Fibroblast of mammary gland (primary cell): ENCODE measurements at regions not wholly inside any gene's neighbourhood (a gene's known extent, or its start where the extent isn't known, plus 50 kb on each side); places are given as distances from the start of the nearest gene placed in this dataset.

Source experiments
- DNase-seq: peaks from one replicate; pipeline ENCODE4 v3.0.0-alpha.2; 2010; ENCODE audit warnings: low read depth
- H3K4me3 ChIP-seq: 2 replicates; pipeline ENCODE4 v1.5.1; 2011; ENCODE audit warnings: low read depth, mild to moderate bottlenecking, low read length, moderate library complexity; ENCODE audit not compliant: control insufficient read depth
- TF ChIP-seq, protein P1 (sequence below): conservative IDR thresholded peaks from 2 replicates; pipeline ENCODE4 v1.5.1; 2011; ENCODE audit warnings: low read depth, low read length, inconsistent platforms; ENCODE audit not compliant: control insufficient read depth, insufficient read depth

DNA sequence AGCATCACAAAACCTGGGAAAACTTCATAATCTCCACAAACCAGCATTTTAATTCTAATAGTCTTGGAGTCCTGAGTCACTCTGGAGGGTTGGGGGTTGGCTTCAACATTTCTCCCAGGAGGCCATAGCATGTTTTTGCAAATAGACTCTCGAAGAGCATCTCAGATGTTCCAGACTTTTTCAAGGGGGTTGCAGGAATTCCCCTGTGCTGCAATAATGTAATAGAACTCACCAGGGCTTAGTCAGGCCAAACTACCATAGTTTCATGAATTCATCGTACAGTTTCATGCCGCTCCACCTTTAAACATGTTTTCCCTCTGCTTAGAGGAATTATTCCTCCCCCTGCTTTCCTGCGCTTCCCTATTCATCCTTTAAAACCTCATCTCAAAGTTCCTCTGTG is 499.5 kb upstream of the KLF4 start:
- H3K4me3 ChIP-seq, result no peak overlapping the region
- TF ChIP-seq, protein P1, sequence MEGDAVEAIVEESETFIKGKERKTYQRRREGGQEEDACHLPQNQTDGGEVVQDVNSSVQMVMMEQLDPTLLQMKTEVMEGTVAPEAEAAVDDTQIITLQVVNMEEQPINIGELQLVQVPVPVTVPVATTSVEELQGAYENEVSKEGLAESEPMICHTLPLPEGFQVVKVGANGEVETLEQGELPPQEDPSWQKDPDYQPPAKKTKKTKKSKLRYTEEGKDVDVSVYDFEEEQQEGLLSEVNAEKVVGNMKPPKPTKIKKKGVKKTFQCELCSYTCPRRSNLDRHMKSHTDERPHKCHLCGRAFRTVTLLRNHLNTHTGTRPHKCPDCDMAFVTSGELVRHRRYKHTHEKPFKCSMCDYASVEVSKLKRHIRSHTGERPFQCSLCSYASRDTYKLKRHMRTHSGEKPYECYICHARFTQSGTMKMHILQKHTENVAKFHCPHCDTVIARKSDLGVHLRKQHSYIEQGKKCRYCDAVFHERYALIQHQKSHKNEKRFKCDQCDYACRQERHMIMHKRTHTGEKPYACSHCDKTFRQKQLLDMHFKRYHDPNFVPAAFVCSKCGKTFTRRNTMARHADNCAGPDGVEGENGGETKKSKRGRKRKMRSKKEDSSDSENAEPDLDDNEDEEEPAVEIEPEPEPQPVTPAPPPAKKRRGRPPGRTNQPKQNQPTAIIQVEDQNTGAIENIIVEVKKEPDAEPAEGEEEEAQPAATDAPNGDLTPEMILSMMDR, result no peak
- DNase-seq, result peak; percentile 52

DNA sequence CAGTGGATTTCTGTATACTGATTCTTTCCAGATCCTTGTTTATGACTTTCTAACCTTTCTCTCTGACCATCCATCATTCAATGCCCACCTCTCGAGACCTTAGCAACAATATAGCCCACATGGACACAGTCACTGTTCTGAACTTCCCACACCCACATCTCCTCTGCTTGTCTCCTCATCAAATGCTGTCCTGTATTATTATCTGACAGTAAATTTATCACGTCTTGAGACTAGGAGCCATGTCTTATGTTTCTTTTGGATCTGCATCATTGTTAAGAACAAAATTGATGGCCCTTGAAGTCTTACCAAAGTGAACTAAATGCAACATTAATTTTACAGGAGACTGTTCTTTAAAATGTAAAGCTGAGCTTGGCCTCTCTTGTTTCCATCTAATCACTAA is 495.4 kb upstream of the KLF4 start:
- TF ChIP-seq, protein P1, result no peak
- DNase-seq, result no peak
- no peak overlapping the region for H3K4me3 ChIP-seq

DNA sequence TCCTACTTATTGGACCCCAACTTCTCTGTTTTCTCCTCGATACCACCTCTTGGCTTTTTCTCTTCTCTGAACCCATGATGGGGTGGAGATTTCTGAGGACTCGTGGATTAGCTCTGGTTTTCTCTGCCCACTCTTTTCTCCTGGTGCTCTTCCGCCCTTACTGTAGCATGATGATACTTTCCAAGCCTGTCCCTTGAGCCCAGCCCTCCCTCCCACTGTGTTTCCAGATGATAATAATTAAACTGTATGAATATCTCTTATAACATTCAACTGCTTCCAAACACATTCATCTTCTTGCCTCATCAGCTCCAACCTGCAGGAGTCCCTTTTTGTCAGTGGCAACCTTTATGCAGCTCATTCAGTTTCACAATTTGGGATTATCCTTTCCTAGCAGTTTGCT is 494.2 kb upstream of the KLF4 start:
- peak; percentile 66 for DNase-seq
- H3K4me3 ChIP-seq, result no peak overlapping the region
- TF ChIP-seq, protein P1, result no peak

DNA sequence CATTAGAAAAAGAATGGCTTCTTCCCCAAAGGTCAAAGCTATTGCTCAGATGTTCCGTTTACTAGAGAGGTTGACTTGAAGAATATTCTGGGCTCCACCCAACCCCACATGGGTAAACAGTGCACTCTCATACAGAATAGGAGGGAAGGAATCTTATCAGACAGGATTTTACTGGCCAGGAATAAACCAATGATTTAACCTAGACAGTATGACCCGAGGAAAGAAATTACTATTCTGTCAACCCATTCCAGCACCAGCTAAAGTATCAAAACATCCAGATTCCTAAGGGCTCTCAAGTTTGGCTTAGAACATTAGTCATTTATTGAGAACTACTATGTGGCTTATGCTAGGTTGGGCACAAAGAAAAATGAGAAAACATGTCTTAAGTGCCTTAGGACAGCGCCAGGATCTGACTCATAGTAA is 493.6 kb upstream of the KLF4 start:
- TF ChIP-seq, protein P1, result no peak
- peak; percentile 80 for DNase-seq
- no peak overlapping the region for H3K4me3 ChIP-seq

DNA sequence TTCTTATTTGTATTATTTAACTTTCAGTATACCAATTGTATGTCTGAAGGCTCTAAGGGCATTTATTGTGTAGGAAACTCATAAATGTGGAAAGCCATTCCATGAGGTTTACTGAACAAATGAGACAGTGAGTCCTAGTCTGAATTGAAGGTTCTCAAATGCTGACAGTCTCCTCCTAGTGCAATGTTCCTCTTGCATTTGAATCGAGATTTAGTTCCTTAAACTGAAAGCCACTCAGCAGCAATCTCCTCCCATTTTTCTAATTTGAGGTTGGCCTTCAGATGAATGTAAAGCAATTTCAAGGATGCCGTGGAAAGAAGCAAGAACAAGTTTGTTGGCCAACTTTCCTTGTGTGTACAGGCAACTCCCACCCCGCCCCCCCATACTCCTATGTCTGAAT is 493.2 kb upstream of the KLF4 start:
- H3K4me3 ChIP-seq, result no peak overlapping the region
- no peak for DNase-seq
- TF ChIP-seq, protein P1, result no peak

DNA sequence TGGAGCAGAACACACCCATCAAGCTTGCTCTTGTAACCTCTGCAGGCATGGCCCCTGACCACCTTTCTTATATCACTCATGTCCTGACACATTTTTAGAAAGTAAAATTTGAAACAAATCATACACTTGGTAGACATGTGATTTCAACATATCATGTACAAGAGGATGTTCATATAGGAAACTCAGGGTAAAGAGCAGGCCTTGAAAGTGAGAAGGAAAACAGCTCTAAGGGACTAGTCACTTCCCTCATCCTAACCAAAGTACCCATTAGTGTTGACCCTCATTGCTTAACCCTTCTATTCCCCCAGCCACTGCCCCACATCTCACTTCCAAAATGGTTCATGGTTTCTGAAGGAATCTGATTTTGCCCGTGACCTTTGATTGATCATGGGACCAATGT is 492.4 kb upstream of the KLF4 start:
- DNase-seq, result no peak
- H3K4me3 ChIP-seq, result no peak overlapping the region
- TF ChIP-seq, protein P1, result no peak

DNA sequence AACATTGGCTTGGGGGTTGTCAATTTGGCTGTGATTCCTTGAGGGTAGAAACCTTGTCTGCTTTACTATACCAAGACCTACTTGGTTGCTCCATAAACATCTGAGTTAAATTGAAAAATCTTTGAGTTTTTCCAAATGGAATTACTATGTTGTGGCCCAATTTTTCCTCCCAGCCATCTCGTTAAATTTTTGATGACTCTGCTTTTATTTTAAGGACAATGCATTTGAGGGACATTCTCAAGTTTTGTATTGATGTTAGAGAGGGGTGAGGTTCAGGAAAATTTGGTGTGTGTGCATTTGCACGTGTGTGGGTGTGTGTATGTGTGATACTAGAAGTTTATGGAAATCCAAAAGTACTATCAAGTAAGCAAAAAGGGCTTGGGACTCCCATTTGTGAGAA is 491.4 kb upstream of the KLF4 start:
- TF ChIP-seq, protein P1, result no peak

More for the DNA sequence above, 491.4 kb upstream of the KLF4 start:
- no peak overlapping the region for H3K4me3 ChIP-seq
- DNase-seq, result no peak
